ENCODE measurements at regions not wholly inside any gene's neighbourhood (a gene's known extent, or its start where the extent isn't known, plus 50 kb on each side); places are given as distances from the start of the nearest gene placed in this dataset.

GRCh38 chr22:34105461-34106062, 185.3 kb upstream of the LARGE1 start:
- Histone ChIP-seq H3K36me3 (no peaks in the 10 kb centered on the region), H3K27me3 (no peaks in the 10 kb centered on the region), H3K4me3 (no peak overlapping the region), H3K9me3 (no peaks in the 10 kb centered on the region), H3K4me1 (no peaks in the 10 kb centered on the region), H3K27ac (no peak overlapping the region)
- peak; percentile 61 for DNase-seq (ENCODE audit: low spot score)
- TF ChIP-seq CTCF (IDR thresholded peaks at IDR 0.05) = peak; percentile 64 to 79

- DNase-seq (ENCODE audit: low spot score) = no peak
- Histone ChIP-seq H3K27me3 (no peaks in the 10 kb centered on the region), H3K27ac (no peak overlapping the region), H3K9me3 (no peaks in the 10 kb centered on the region), H3K4me3 (no peak overlapping the region), H3K4me1 (no peaks in the 10 kb centered on the region), H3K36me3 (no peaks in the 10 kb centered on the region)
- TF ChIP-seq CTCF (IDR thresholded peaks at IDR 0.05) = no peak
These were observed 187.9 kb upstream of the LARGE1 start for GRCh38 chr22:34108168-34108567.

GRCh38 chr22:34111210-34111824, 191.0 kb upstream of the LARGE1 start:
- H3K4me3 ChIP-seq = no peak overlapping the region

GRCh38 chr22:34113381-34113780, 193.1 kb upstream of the LARGE1 start:
- Histone ChIP-seq H3K4me3 (no peak overlapping the region), H3K9me3 (peaks cover 0 to 11% of the 10 kb centered on the region in 2 donors), H3K36me3 (no peaks in the 10 kb centered on the region), H3K4me1 (no peaks in the 10 kb centered on the region), H3K27me3 (no peaks in the 10 kb centered on the region), H3K27ac (no peak overlapping the region)
- DNase-seq (ENCODE audit: low spot score) = no peak
- TF ChIP-seq CTCF (IDR thresholded peaks at IDR 0.05) = no peak

More at GRCh38 chr22:34111210-34111824, 191.0 kb upstream of the LARGE1 start:
- Histone ChIP-seq H3K36me3 (no peaks in the 10 kb centered on the region), H3K9me3 (no peaks in the 10 kb centered on the region), H3K4me1 (no peaks in the 10 kb centered on the region), H3K27ac (no peak overlapping the region), H3K27me3 (no peaks in the 10 kb centered on the region)
- peak; percentile 59 for DNase-seq (ENCODE audit: low spot score)
- TF ChIP-seq CTCF (IDR thresholded peaks at IDR 0.05) = peak; percentile 55 to 76

- Histone ChIP-seq H3K36me3 (no peaks in the 10 kb centered on the region), H3K27me3 (no peaks in the 10 kb centered on the region), H3K9me3 (peaks cover 0 to 11% of the 10 kb centered on the region in 2 donors), H3K4me1 (no peaks in the 10 kb centered on the region), H3K27ac (no peak overlapping the region), H3K4me3 (no peak overlapping the region)
- no peak for TF ChIP-seq CTCF (IDR thresholded peaks at IDR 0.05)
- DNase-seq (ENCODE audit: low spot score) = no peak
These were observed 194.1 kb upstream of the LARGE1 start for GRCh38 chr22:34114406-34114805.

GRCh38 chr22:34115722-34116121, 195.4 kb upstream of the LARGE1 start:
- peaks cover 0 to 11% of the 10 kb centered on the region in 2 donors for H3K9me3 ChIP-seq
- no peaks in the 10 kb centered on the region for H3K4me1 ChIP-seq
- DNase-seq (ENCODE audit: low spot score) = no peak
- no peak overlapping the region for H3K27ac ChIP-seq
- H3K4me3 ChIP-seq = no peak overlapping the region
- H3K27me3 ChIP-seq = no peaks in the 10 kb centered on the region
- no peak for TF ChIP-seq CTCF (IDR thresholded peaks at IDR 0.05)
- no peaks in the 10 kb centered on the region for H3K36me3 ChIP-seq

All from right atrium auricular region (tissue), 2 donors.